ENCODE measurements at regions not wholly inside any gene's neighbourhood (a gene's known extent, or its start where the extent isn't known, plus 50 kb on each side); places are given as distances from the start of the nearest gene placed in this dataset.

DNA sequence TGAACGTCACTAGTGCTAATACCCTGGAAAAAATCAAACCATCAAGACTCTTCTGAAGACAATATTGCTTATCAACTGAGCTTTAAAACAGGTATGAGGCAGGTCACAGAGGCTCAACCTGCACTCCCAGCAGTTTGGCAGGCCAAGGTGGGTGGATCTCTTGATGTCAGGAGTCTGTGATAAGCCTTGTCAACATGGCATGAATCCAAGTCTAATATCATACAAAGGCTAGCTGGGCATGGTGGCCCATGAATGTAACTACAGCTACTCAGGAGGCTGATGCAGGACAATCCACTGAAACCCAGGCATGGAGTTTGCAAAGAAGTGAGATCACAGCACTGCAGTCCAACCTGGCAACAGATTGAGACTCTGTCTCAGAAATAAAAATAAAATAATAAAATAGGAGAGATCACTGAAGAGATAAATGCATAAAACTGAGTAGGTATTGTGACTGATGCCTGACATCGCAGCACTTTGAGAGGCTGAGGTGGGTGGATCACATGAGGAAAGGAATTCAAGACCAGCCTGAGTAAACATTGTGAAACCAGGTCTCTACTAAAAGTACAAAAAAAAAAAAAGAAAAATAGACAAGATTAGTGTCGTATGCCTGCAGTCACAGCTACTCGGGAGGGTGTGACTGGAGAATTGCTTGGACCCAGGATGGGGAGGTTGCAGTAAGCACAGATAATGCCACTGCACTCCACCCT, 555.9 kb upstream of the TSPY4 start:
- CTCF ChIA-PET, result no interaction called here
- no peaks in the 10 kb centered on the region for H3K36me3 ChIP-seq (ENCODE audit: control insufficient read depth in 2 of 2, extremely low read depth in 1 of 2, insufficient read depth in 2 of 2, low read length in 2 of 2)
- FAIRE-seq, result no peak
- H3K4me2 ChIP-seq (ENCODE audit: insufficient read depth, low read length), result no peak overlapping the region
- no peaks in the 10 kb centered on the region for H3K4me1 ChIP-seq (ENCODE audit: control insufficient read depth, extremely low read depth, insufficient read depth, low read length)
- H3K79me2 ChIP-seq (ENCODE audit: control insufficient read depth, insufficient read depth, low read length), result no peaks in the 10 kb centered on the region
- no peak for DNase-seq (ENCODE audit: low read depth, low spot score)
- no peaks in the 10 kb centered on the region for H3K9me3 ChIP-seq (replicated peaks; ENCODE audit: control insufficient read depth, insufficient read depth, low read length)
- H4K20me1 ChIP-seq (replicated peaks; ENCODE audit: control insufficient read depth, extremely low read depth, insufficient read depth, low read length), result no peaks in the 10 kb centered on the region
- TF ChIP-seq POLR2A (IDR thresholded peaks at IDR 0.05; ENCODE audit: low read depth, low read length) (no peak), POLR2AphosphoS5 (IDR thresholded peaks at IDR 0.05; ENCODE audit: insufficient read depth, low read depth, low read length) (no peak), MYC (IDR thresholded peaks at IDR 0.05; ENCODE audit: low read depth, low read length) (no peak), JUN (IDR thresholded peaks at IDR 0.05; ENCODE audit: borderline replicate concordance, insufficient read depth, insufficient read length, low read depth) (no peak), EZH2 (IDR thresholded peaks at IDR 0.05; ENCODE audit: borderline replicate concordance, low read depth, low read length, severe bottlenecking) (no peak), GATA2 (IDR thresholded peaks at IDR 0.05; ENCODE audit: insufficient read depth, insufficient read length, low read depth, low read length) (no peak)
- TF ChIP-seq, protein P1, sequence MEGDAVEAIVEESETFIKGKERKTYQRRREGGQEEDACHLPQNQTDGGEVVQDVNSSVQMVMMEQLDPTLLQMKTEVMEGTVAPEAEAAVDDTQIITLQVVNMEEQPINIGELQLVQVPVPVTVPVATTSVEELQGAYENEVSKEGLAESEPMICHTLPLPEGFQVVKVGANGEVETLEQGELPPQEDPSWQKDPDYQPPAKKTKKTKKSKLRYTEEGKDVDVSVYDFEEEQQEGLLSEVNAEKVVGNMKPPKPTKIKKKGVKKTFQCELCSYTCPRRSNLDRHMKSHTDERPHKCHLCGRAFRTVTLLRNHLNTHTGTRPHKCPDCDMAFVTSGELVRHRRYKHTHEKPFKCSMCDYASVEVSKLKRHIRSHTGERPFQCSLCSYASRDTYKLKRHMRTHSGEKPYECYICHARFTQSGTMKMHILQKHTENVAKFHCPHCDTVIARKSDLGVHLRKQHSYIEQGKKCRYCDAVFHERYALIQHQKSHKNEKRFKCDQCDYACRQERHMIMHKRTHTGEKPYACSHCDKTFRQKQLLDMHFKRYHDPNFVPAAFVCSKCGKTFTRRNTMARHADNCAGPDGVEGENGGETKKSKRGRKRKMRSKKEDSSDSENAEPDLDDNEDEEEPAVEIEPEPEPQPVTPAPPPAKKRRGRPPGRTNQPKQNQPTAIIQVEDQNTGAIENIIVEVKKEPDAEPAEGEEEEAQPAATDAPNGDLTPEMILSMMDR (IDR thresholded peaks at IDR 0.05; ENCODE audit: extremely low read depth in 1 of 2, insufficient read depth in 1 of 2, low read depth in 1 of 2, low read length in 2 of 2), result no peak
- TF ChIP-seq, protein P2, sequence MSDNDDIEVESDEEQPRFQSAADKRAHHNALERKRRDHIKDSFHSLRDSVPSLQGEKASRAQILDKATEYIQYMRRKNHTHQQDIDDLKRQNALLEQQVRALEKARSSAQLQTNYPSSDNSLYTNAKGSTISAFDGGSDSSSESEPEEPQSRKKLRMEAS (IDR thresholded peaks at IDR 0.05; ENCODE audit: insufficient read depth, insufficient read length), result no peak
- H3K4me3 ChIP-seq (replicated peaks in 1 of 3; ENCODE audit: insufficient read depth in 1 of 3, low read depth in 1 of 3, low read length in 3 of 3), result no peak overlapping the region
- H2AFZ ChIP-seq (ENCODE audit: low read depth, low read length), result no peak overlapping the region
- intact Hi-C loops (cut with micrococcal nuclease) (no loop called here), dilution Hi-C loops (cut with MboI; ENCODE audit: extremely low pct_ligation_motif_present, low sequenced_read_pairs) (no loop called here)
- no peaks in the 10 kb centered on the region for H3K27me3 ChIP-seq (ENCODE audit: control insufficient read depth in 2 of 2, insufficient read depth in 2 of 2, low read length in 2 of 2)
- POLR2A ChIA-PET, result no interaction called here
- H3K9ac ChIP-seq (replicated peaks; ENCODE audit: extremely low read depth, insufficient read depth, low read length), result no peak overlapping the region
- no TSS peak for BruUV-seq (replicated peaks)
- no peak overlapping the region for H3K27ac ChIP-seq (ENCODE audit: insufficient read depth, low read depth, low read length)
- no peaks in the 10 kb centered on the region for H3K9me1 ChIP-seq (replicated peaks; ENCODE audit: control insufficient read depth, extremely low read depth, insufficient read depth, low read length)

Data from endothelial cell of umbilical vein (primary cell).